ENCODE measurements at regions not wholly inside any gene's neighbourhood (a gene's known extent, or its start where the extent isn't known, plus 50 kb on each side); places are given as distances from the start of the nearest gene placed in this dataset.

- no peak for TF ChIP-seq SPI1 (IDR thresholded peaks at IDR 0.05; ENCODE audit: borderline replicate concordance, low read depth)
- TF ChIP-seq REST (IDR thresholded peaks at IDR 0.05; ENCODE audit: insufficient replicate concordance, low read depth), result no peak
- no peak for TF ChIP-seq CTCF (IDR thresholded peaks at IDR 0.05; ENCODE audit: insufficient read depth, low read length)
- no peak for TF ChIP-seq POLR2AphosphoS5 (IDR thresholded peaks at IDR 0.05; ENCODE audit: low read depth)
- TF ChIP-seq GABPA (IDR thresholded peaks at IDR 0.05; ENCODE audit: low read depth), result no peak
- DNase-seq (ENCODE audit: low read depth in 1 of 2, low spot score in 1 of 2), result no peak
- H3K27me3 ChIP-seq (ENCODE audit: insufficient read depth, poor library complexity, severe bottlenecking), result no peaks in the 10 kb centered on the region
- H3K27ac ChIP-seq (replicated peaks), result no peak overlapping the region
- no peak overlapping the region for H3K4me3 ChIP-seq (replicated peaks; ENCODE audit: insufficient read depth, low read length)
These were observed 70.5 kb upstream of the CDH5 start for GRCh38 chr16:66295761-66296546.

GRCh38 chr16:66295213-66295612 lies 71.3 kb upstream of the CDH5 start:
- Histone ChIP-seq H3K4me3 (replicated peaks; ENCODE audit: insufficient read depth, low read length) (no peak overlapping the region), H3K27me3 (ENCODE audit: insufficient read depth, poor library complexity, severe bottlenecking) (no peaks in the 10 kb centered on the region), H3K27ac (replicated peaks) (no peak overlapping the region)
- TF ChIP-seq REST (IDR thresholded peaks at IDR 0.05; ENCODE audit: insufficient replicate concordance, low read depth) (no peak), GABPA (IDR thresholded peaks at IDR 0.05; ENCODE audit: low read depth) (no peak), POLR2AphosphoS5 (IDR thresholded peaks at IDR 0.05; ENCODE audit: low read depth) (no peak), CTCF (IDR thresholded peaks at IDR 0.05; ENCODE audit: insufficient read depth, low read length) (no peak), SPI1 (IDR thresholded peaks at IDR 0.05; ENCODE audit: borderline replicate concordance, low read depth) (no peak)
- DNase-seq (ENCODE audit: low read depth in 1 of 2, low spot score in 1 of 2), result no peak

- Histone ChIP-seq H3K27ac (replicated peaks) (no peak overlapping the region), H3K4me3 (replicated peaks; ENCODE audit: insufficient read depth, low read length) (no peak overlapping the region), H3K27me3 (ENCODE audit: insufficient read depth, poor library complexity, severe bottlenecking) (no peaks in the 10 kb centered on the region)
- no peak for DNase-seq (ENCODE audit: low read depth in 1 of 2, low spot score in 1 of 2)
- TF ChIP-seq GABPA (IDR thresholded peaks at IDR 0.05; ENCODE audit: low read depth) (no peak), SPI1 (IDR thresholded peaks at IDR 0.05; ENCODE audit: borderline replicate concordance, low read depth) (no peak), REST (IDR thresholded peaks at IDR 0.05; ENCODE audit: insufficient replicate concordance, low read depth) (no peak), CTCF (IDR thresholded peaks at IDR 0.05; ENCODE audit: insufficient read depth, low read length) (no peak), POLR2AphosphoS5 (IDR thresholded peaks at IDR 0.05; ENCODE audit: low read depth) (no peak)
These were observed 72.0 kb upstream of the CDH5 start for GRCh38 chr16:66294507-66294906.
